ENCODE measurements at regions not wholly inside any gene's neighbourhood (a gene's known extent, or its start where the extent isn't known, plus 50 kb on each side); places are given as distances from the start of the nearest gene placed in this dataset.

- no peaks in the 10 kb centered on the region for H3K4me1 ChIP-seq (ENCODE audit: control insufficient read depth in 2 of 3, insufficient read depth in 2 of 3, low read depth in 1 of 3, low read length in 3 of 3)
- H3K9ac ChIP-seq (ENCODE audit: low read length in 3 of 3) = no peak overlapping the region
- H3K9me3 ChIP-seq (ENCODE audit: control insufficient read depth in 2 of 3, insufficient read depth in 1 of 3, low read length in 3 of 3) = no peaks in the 10 kb centered on the region
- H3K27ac ChIP-seq (ENCODE audit: low read depth in 2 of 2, low read length in 2 of 2) = no peak overlapping the region
- peak in 3 of 5 donors; percentile 9 to 40 (median 24) for DNase-seq
- intact Hi-C loops (cut with DNase I) = no loop called here
- TF ChIP-seq CTCF (IDR thresholded peaks at IDR 0.05; ENCODE audit: borderline replicate concordance, extremely low read depth, insufficient read depth) = no peak
- FAIRE-seq = no peak
- no peak overlapping the region for H3K4me3 ChIP-seq (ENCODE audit: low read length in 3 of 3)
- H3K27me3 ChIP-seq (ENCODE audit: control insufficient read depth, insufficient read depth, low read length) = no peaks in the 10 kb centered on the region
- no peaks in the 10 kb centered on the region for H3K36me3 ChIP-seq (ENCODE audit: control insufficient read depth in 2 of 3, insufficient read depth in 3 of 3, low read length in 3 of 3)
Observed at GRCh38 chr6:103783329-103783728, 1076.4 kb downstream of the HACE1 start.

GRCh38 chr6:103769431-103769830 is 1090.3 kb downstream of the HACE1 start:
- Histone ChIP-seq H3K4me3 (ENCODE audit: low read length in 3 of 3) (no peak overlapping the region), H3K27ac (ENCODE audit: low read depth in 2 of 2, low read length in 2 of 2) (no peak overlapping the region), H3K9ac (ENCODE audit: low read length in 3 of 3) (no peak overlapping the region), H3K9me3 (ENCODE audit: control insufficient read depth in 2 of 3, insufficient read depth in 1 of 3, low read length in 3 of 3) (no peaks in the 10 kb centered on the region), H3K36me3 (ENCODE audit: control insufficient read depth in 2 of 3, insufficient read depth in 3 of 3, low read length in 3 of 3) (no peaks in the 10 kb centered on the region), H3K4me1 (ENCODE audit: control insufficient read depth in 2 of 3, insufficient read depth in 2 of 3, low read depth in 1 of 3, low read length in 3 of 3) (no peaks in the 10 kb centered on the region), H3K27me3 (ENCODE audit: control insufficient read depth, insufficient read depth, low read length) (no peaks in the 10 kb centered on the region)
- no peak for FAIRE-seq
- no peak for TF ChIP-seq CTCF (IDR thresholded peaks at IDR 0.05; ENCODE audit: borderline replicate concordance, extremely low read depth, insufficient read depth)
- intact Hi-C loops (cut with DNase I) = no loop called here
- DNase-seq = no peak

- Histone ChIP-seq H3K4me1 (ENCODE audit: control insufficient read depth in 2 of 3, insufficient read depth in 2 of 3, low read depth in 1 of 3, low read length in 3 of 3) (no peaks in the 10 kb centered on the region), H3K4me3 (ENCODE audit: low read length in 3 of 3) (no peak overlapping the region), H3K9ac (ENCODE audit: low read length in 3 of 3) (no peak overlapping the region), H3K36me3 (ENCODE audit: control insufficient read depth in 2 of 3, insufficient read depth in 3 of 3, low read length in 3 of 3) (no peaks in the 10 kb centered on the region), H3K27ac (ENCODE audit: low read depth in 2 of 2, low read length in 2 of 2) (no peak overlapping the region), H3K27me3 (ENCODE audit: control insufficient read depth, insufficient read depth, low read length) (no peaks in the 10 kb centered on the region), H3K9me3 (ENCODE audit: control insufficient read depth in 2 of 3, insufficient read depth in 1 of 3, low read length in 3 of 3) (no peaks in the 10 kb centered on the region)
- DNase-seq = no peak
- intact Hi-C loops (cut with DNase I) = no loop called here
- FAIRE-seq = no peak
- no peak for TF ChIP-seq CTCF (IDR thresholded peaks at IDR 0.05; ENCODE audit: borderline replicate concordance, extremely low read depth, insufficient read depth)
Observed at GRCh38 chr6:103750603-103751002, 1109.1 kb downstream of the HACE1 start.

GRCh38 chr6:103734016-103734415 is 1125.7 kb downstream of the HACE1 start:
- intact Hi-C loops (cut with DNase I) = no loop called here
- H3K36me3 ChIP-seq (ENCODE audit: control insufficient read depth in 2 of 3, insufficient read depth in 3 of 3, low read length in 3 of 3) = no peaks in the 10 kb centered on the region
- no peak for FAIRE-seq

More at GRCh38 chr6:103734016-103734415, 1125.7 kb downstream of the HACE1 start:
- no peaks in the 10 kb centered on the region for H3K4me1 ChIP-seq (ENCODE audit: control insufficient read depth in 2 of 3, insufficient read depth in 2 of 3, low read depth in 1 of 3, low read length in 3 of 3)
- DNase-seq = peak in 1 of 5 donors; percentile 34
- H3K4me3 ChIP-seq (ENCODE audit: low read length in 3 of 3) = no peak overlapping the region
- no peaks in the 10 kb centered on the region for H3K27me3 ChIP-seq (ENCODE audit: control insufficient read depth, insufficient read depth, low read length)
- TF ChIP-seq CTCF (IDR thresholded peaks at IDR 0.05; ENCODE audit: borderline replicate concordance, extremely low read depth, insufficient read depth) = no peak
- H3K9me3 ChIP-seq (ENCODE audit: control insufficient read depth in 2 of 3, insufficient read depth in 1 of 3, low read length in 3 of 3) = no peaks in the 10 kb centered on the region
- H3K27ac ChIP-seq (ENCODE audit: low read depth in 2 of 2, low read length in 2 of 2) = no peak overlapping the region
- H3K9ac ChIP-seq (ENCODE audit: low read length in 3 of 3) = no peak overlapping the region
